ENCODE measurements at regions not wholly inside any gene's neighbourhood (a gene's known extent, or its start where the extent isn't known, plus 50 kb on each side); places are given as distances from the start of the nearest gene placed in this dataset.

DNA sequence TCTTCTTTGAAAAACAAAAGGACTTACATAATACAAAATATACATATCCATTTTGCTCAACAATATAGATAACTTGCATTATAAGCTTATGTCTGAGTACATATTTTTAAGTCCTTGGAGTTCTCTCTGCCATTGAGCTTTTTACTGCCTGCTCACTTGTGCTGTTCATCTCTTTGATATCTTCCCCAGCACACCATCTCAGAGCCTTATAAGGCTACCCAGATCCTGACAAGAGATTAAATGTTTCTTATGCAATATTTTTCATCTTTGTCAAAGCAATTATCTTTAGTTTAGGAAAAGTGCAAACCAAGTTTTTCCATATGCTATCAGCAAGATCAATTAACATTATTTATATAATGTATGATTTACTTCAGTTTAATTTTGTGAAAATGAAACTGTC, 60.7 kb upstream of the ITGA1 start:
- no peak for TF ChIP-seq POLR2A (IDR thresholded peaks at IDR 0.05)
- TF ChIP-seq, protein P1, sequence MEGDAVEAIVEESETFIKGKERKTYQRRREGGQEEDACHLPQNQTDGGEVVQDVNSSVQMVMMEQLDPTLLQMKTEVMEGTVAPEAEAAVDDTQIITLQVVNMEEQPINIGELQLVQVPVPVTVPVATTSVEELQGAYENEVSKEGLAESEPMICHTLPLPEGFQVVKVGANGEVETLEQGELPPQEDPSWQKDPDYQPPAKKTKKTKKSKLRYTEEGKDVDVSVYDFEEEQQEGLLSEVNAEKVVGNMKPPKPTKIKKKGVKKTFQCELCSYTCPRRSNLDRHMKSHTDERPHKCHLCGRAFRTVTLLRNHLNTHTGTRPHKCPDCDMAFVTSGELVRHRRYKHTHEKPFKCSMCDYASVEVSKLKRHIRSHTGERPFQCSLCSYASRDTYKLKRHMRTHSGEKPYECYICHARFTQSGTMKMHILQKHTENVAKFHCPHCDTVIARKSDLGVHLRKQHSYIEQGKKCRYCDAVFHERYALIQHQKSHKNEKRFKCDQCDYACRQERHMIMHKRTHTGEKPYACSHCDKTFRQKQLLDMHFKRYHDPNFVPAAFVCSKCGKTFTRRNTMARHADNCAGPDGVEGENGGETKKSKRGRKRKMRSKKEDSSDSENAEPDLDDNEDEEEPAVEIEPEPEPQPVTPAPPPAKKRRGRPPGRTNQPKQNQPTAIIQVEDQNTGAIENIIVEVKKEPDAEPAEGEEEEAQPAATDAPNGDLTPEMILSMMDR (IDR thresholded peaks at IDR 0.05): no peak
